GM12878 (cell line): ENCODE measurements at regions not wholly inside any gene's neighbourhood (a gene's known extent, or its start where the extent isn't known, plus 50 kb on each side); places are given as distances from the start of the nearest gene placed in this dataset.

Experiments used
- ATAC-seq: fragments of 200-7000 bp; cut with Tn5 transposase; 3 replicates; pipeline ENCODE4 v1.9.1; 2020; ENCODE audit warnings: mild to moderate bottlenecking, moderate library complexity
- BruUV-seq: library from RNA; stranded (reverse); fragments of 400-500 nt; replicated peaks from 2 replicates; lab custom pipeline; 2021; lab: Mats Ljungman, UMichigan
- CTCF ChIA-PET: fragments of 300-600 bp; sonication (Branson Sonifier 250); formaldehyde crosslinking; extraction: SDS; loops from one replicate; lab custom pipeline; 2021; ENCODE audit warnings: inconsistent platforms; lab: Yijun Ruan, JAX
- POLR2A ChIA-PET: fragments of 350-600 bp; formaldehyde crosslinking; extraction: SDS; loops from one replicate; lab custom pipeline; 2021; ENCODE audit warnings: inconsistent platforms; lab: Charles Lee
- RAD21 ChIA-PET: fragments of 300-600 bp; sonication (Branson Sonifier 250); formaldehyde crosslinking; loops from one replicate; lab custom pipeline; 2023; ENCODE audit warnings: antibody characterized with exemption; ENCODE audit not compliant: unreplicated experiment; lab: Charles Lee
- SMC1A ChIA-PET: fragments of 300-600 bp; sonication (Branson Sonifier 250); formaldehyde crosslinking; loops from one replicate; lab custom pipeline; 2023; ENCODE audit not compliant: unreplicated experiment, uncharacterized antibody; lab: Charles Lee
- DNase-seq: peaks from one replicate; pipeline ENCODE4 v3.0.0-alpha.2; 2011; ENCODE audit warnings: low read depth, low spot score
- FAIRE-seq: peaks from 3 replicates; lab custom pipeline; 2011; peaks lifted over from hg19 to GRCh38; lab: Jason Lieb, UNC
- H2AFZ ChIP-seq: 2 replicates; pipeline ENCODE4 v1.6.0; 2011; ENCODE audit warnings: low read depth, low read length, control low read depth; ENCODE audit not compliant: control insufficient read depth
- H3K27ac ChIP-seq: 2 replicates; pipeline ENCODE4 v1.5.1; 2011; ENCODE audit warnings: control low read depth; ENCODE audit not compliant: control insufficient read depth, insufficient read depth
- H3K27me3 ChIP-seq, 2 experiments: replicated peaks in 1 of 2; 2 replicates each; pipeline versions ENCODE4 v1.6.0 to v1.6.1; 2011; ENCODE audit warnings: low read length in 1 of 2; ENCODE audit not compliant: control insufficient read depth in 2 of 2, insufficient read depth in 2 of 2
- H3K36me3 ChIP-seq, 2 experiments: 2 replicates each; pipeline ENCODE4 v1.5.1; 2011; ENCODE audit warnings: low read length in 1 of 2; ENCODE audit not compliant: control insufficient read depth in 2 of 2, insufficient read depth in 2 of 2
- H3K4me1 ChIP-seq: 2 replicates; pipeline ENCODE4 v1.6.1; 2011; ENCODE audit warnings: mild to moderate bottlenecking, low read length, moderate library complexity, mixed read lengths; ENCODE audit not compliant: control insufficient read depth, insufficient read depth
- H3K4me2 ChIP-seq: 2 replicates; pipeline ENCODE4 v1.6.0; 2011; ENCODE audit warnings: control low read depth; ENCODE audit not compliant: control insufficient read depth, insufficient read depth
- H3K4me3 ChIP-seq: fragments of 200-600 bp; sonication (generic); 2 replicates; pipeline ENCODE4 v1.5.1; 2016
- H3K79me2 ChIP-seq: 2 replicates; pipeline ENCODE4 v1.6.0; 2011; ENCODE audit warnings: low read length; ENCODE audit not compliant: control insufficient read depth, insufficient read depth
- H3K9ac ChIP-seq: 2 replicates; pipeline ENCODE4 v1.8.0; 2011; ENCODE audit warnings: low read length, control low read depth, mixed read lengths; ENCODE audit not compliant: control insufficient read depth, insufficient read depth
- H3K9me3 ChIP-seq: replicated peaks from 3 replicates; pipeline ENCODE4 v1.5.1; 2011; ENCODE audit warnings: mild to moderate bottlenecking, low read length; ENCODE audit not compliant: control insufficient read depth, insufficient read depth
- H4K20me1 ChIP-seq: 2 replicates; pipeline ENCODE4 v1.6.0; 2011; ENCODE audit not compliant: control insufficient read depth, insufficient read depth
- CEBPB ChIP-seq, 2 experiments: fragments of 150-350 bp in 1 of 2; IDR thresholded peaks; 2 replicates each; pipeline ENCODE4 v1.6.1; 2012 to 2014; ENCODE audit warnings: low read depth in 2 of 2, low read length in 2 of 2, borderline replicate concordance in 1 of 2, inconsistent platforms in 1 of 2
- EGR1 ChIP-seq, 2 experiments: IDR thresholded peaks; 1 replicate in 1 of 2; 2 replicates in 1 of 2; pipeline ENCODE4 v1.6.1; 2011 to 2012; ENCODE audit warnings: low read depth in 2 of 2, low read length in 2 of 2, borderline replicate concordance in 1 of 2, mild to moderate bottlenecking in 1 of 2, moderate library complexity in 1 of 2
- EP300 ChIP-seq, 2 experiments: fragments of 150-350 bp in 1 of 2; IDR thresholded peaks; 2 replicates each; pipeline ENCODE4 v1.6.1; 2011 to 2012; ENCODE audit warnings: low read depth in 2 of 2, low read length in 2 of 2, borderline replicate concordance in 1 of 2, improper control_type of control experiment in 1 of 2, inconsistent platforms in 1 of 2; ENCODE audit not compliant: control insufficient read depth in 1 of 2
- FOXK2 ChIP-seq: fragments of 450-650 bp; IDR thresholded peaks from 2 replicates; pipeline ENCODE4 v1.6.1; 2017; ENCODE audit warnings: mild to moderate bottlenecking, moderate library complexity
- MEF2A ChIP-seq: IDR thresholded peaks from 2 replicates; pipeline ENCODE4 v1.6.1; 2011; ENCODE audit warnings: low read depth, mild to moderate bottlenecking, low read length, moderate library complexity; ENCODE audit not compliant: insufficient read depth
- MEF2B ChIP-seq: fragments of 450-650 bp; IDR thresholded peaks from 2 replicates; pipeline ENCODE4 v1.6.1; 2018; ENCODE audit warnings: mild to moderate bottlenecking, moderate library complexity; ENCODE audit not compliant: partially characterized antibody, poor library complexity, severe bottlenecking
- MYC ChIP-seq: IDR thresholded peaks from 2 replicates; pipeline ENCODE4 v1.6.1; 2011; ENCODE audit warnings: mild to moderate bottlenecking, low read length, moderate library complexity, inconsistent platforms; ENCODE audit not compliant: insufficient read depth, insufficient replicate concordance, insufficient read length, severe bottlenecking
- NFYB ChIP-seq: IDR thresholded peaks from 2 replicates; pipeline ENCODE4 v1.6.1; 2011; ENCODE audit warnings: low read depth, mild to moderate bottlenecking, low read length, improper control_type of control experiment, moderate library complexity; ENCODE audit not compliant: insufficient read depth
- SPI1 ChIP-seq: IDR thresholded peaks from 2 replicates; pipeline ENCODE4 v1.6.1; 2011; ENCODE audit warnings: low read depth, mild to moderate bottlenecking, low read length, moderate library complexity, borderline replicate concordance; ENCODE audit not compliant: insufficient read depth
- SREBF1 ChIP-seq: IDR thresholded peaks from 2 replicates; pipeline ENCODE4 v1.6.1; 2012; ENCODE audit warnings: mild to moderate bottlenecking, low read length
- SRF ChIP-seq, 2 experiments: IDR thresholded peaks; 2 replicates each; pipeline ENCODE4 v1.6.1; 2011; ENCODE audit warnings: low read depth in 2 of 2, low read length in 2 of 2, mild to moderate bottlenecking in 1 of 2, moderate library complexity in 1 of 2
- TAF1 ChIP-seq: IDR thresholded peaks from 2 replicates; pipeline ENCODE4 v1.6.1; 2011; ENCODE audit warnings: mild to moderate bottlenecking, low read depth, low read length, borderline replicate concordance
- ZBED1 ChIP-seq: IDR thresholded peaks from 2 replicates; pipeline ENCODE4 v1.6.1; 2016; ENCODE audit warnings: borderline replicate concordance
- ZNF207 ChIP-seq: fragments of 450-650 bp; IDR thresholded peaks from 2 replicates; pipeline ENCODE4 v1.6.1; 2014; ENCODE audit warnings: antibody characterized with exemption, mild to moderate bottlenecking, borderline replicate concordance
- WGBS: methylation state at CpG from one replicate; pipeline ENCODE4 v1.1.6; 2016; ENCODE audit warnings: low lambda C conversion rate; ENCODE audit not compliant: insufficient replicate concordance, insufficient coverage; ENCODE audit errors: missing lambda C conversion rate; 5-methylcytosine and 5-hydroxymethylcytosine counted together
- in situ Hi-C: fragments of 300-500 bp; cut with MboI; formaldehyde crosslinking; loops from 9 replicates; pipeline ENCODE4 v1.14.3; 2018; ENCODE audit warnings: mixed read lengths
- intact Hi-C: fragments of 100-400 bp; cut with micrococcal nuclease; formaldehyde crosslinking; loops from one replicate; pipeline ENCODE4 v1.14.2; 2022; ENCODE audit not compliant: unreplicated experiment
- TF ChIP-seq, protein P1 (sequence below): fragments of 450-650 bp; formaldehyde crosslinking; IDR thresholded peaks from 2 replicates; pipeline ENCODE4 v1.4.0; 2020; ENCODE audit warnings: mild to moderate bottlenecking, moderate library complexity
- TF ChIP-seq, protein P2 (sequence below): IDR thresholded peaks from 2 replicates; pipeline ENCODE4 v1.6.1; 2012; ENCODE audit warnings: low read depth, low read length, improper control_type of control experiment
- TF ChIP-seq, protein P3 (sequence below): IDR thresholded peaks from 2 replicates; pipeline ENCODE4 v1.6.1; 2011; ENCODE audit warnings: borderline replicate concordance, low read depth, mild to moderate bottlenecking, moderate library complexity, mixed read lengths, low read length; ENCODE audit not compliant: insufficient read depth; ENCODE audit errors: extremely low read length
- TF ChIP-seq, protein P4 (sequence below): IDR thresholded peaks from 2 replicates; pipeline ENCODE4 v1.6.1; 2012; ENCODE audit warnings: low read depth, low read length, improper control_type of control experiment

DNA sequence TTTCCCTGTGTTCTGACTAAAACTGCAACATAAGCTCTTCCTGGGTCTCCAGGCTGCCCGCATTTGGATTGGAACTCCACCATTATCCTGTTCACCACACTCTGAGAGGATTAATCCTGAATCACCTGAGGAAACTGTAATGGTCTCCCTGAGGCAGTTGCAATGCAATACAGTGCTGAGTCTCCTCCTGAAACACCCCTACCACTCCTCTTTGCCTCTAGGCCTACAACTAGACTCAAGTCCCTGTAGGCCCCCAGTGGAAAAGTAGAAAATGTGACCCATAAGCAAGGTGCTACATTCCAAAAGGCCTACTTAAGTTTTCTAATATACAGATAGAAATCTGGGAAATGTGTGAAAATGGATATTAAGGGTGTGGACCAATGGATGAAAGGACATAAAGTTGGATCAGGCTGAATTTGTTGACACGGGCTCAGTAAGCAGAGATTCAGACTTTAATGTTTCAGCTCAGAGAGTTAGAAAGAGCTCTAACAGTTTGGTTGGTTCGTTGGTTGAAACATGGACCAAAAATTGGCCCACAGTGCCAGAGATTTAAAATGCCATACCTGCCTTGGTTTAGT lies 222.3 kb upstream of the ZC3H15 start:
- BruUV-seq = no TSS peak
- H3K9ac ChIP-seq = no peak overlapping the region
- ATAC-seq = no peak
- POLR2A ChIA-PET = no interaction called here
- no peaks in the 10 kb centered on the region for H3K4me1 ChIP-seq
- no peak overlapping the region for H3K27ac ChIP-seq
- H2AFZ ChIP-seq = no peak overlapping the region
- no peaks in the 10 kb centered on the region for H3K79me2 ChIP-seq
- intact Hi-C loops (loop anchor here (2.0 kb wide), 1 partner anchor 195 kb away; no protein-coding TSS in a partner anchor), in situ Hi-C loops (no loop called here)
- H3K36me3 ChIP-seq = no peaks in the 10 kb centered on the region
- no peak overlapping the region for H3K4me2 ChIP-seq
- RAD21 ChIA-PET = no interaction called here
- SMC1A ChIA-PET = no interaction called here
- no peak for FAIRE-seq
- H4K20me1 ChIP-seq = no peaks in the 10 kb centered on the region
- WGBS = 66% methylated on average over 3 of the region's 3 CpGs
- CTCF ChIA-PET = no interaction called here
- no peaks in the 10 kb centered on the region; the same call in 2 of the 3 replicates for H3K9me3 ChIP-seq
- no peaks in the 10 kb centered on the region for H3K27me3 ChIP-seq
- no peak for DNase-seq
- no peak overlapping the region for H3K4me3 ChIP-seq
- TF ChIP-seq EP300 (IDR thresholded peaks at IDR 0.05; ENCODE audit: borderline replicate concordance in 1 of 2, control insufficient read depth in 1 of 2, low read depth in 2 of 2, low read length in 2 of 2) (no peak), ZNF207 (no peak), EGR1 (IDR thresholded peaks at IDR 0.05; ENCODE audit: borderline replicate concordance in 1 of 2, low read depth in 2 of 2, low read length in 2 of 2) (no peak), MEF2A (no peak), SRF (IDR thresholded peaks at IDR 0.05; ENCODE audit: low read depth in 2 of 2, low read length in 2 of 2) (no peak), SPI1 (no peak), TAF1 (no peak), MYC (no peak), MEF2B (no peak), FOXK2 (no peak), CEBPB (IDR thresholded peaks at IDR 0.05; ENCODE audit: borderline replicate concordance in 1 of 2, low read depth in 2 of 2, low read length in 2 of 2) (no peak), NFYB (no peak), SREBF1 (no peak), ZBED1 (no peak)
- TF ChIP-seq, protein P1, sequence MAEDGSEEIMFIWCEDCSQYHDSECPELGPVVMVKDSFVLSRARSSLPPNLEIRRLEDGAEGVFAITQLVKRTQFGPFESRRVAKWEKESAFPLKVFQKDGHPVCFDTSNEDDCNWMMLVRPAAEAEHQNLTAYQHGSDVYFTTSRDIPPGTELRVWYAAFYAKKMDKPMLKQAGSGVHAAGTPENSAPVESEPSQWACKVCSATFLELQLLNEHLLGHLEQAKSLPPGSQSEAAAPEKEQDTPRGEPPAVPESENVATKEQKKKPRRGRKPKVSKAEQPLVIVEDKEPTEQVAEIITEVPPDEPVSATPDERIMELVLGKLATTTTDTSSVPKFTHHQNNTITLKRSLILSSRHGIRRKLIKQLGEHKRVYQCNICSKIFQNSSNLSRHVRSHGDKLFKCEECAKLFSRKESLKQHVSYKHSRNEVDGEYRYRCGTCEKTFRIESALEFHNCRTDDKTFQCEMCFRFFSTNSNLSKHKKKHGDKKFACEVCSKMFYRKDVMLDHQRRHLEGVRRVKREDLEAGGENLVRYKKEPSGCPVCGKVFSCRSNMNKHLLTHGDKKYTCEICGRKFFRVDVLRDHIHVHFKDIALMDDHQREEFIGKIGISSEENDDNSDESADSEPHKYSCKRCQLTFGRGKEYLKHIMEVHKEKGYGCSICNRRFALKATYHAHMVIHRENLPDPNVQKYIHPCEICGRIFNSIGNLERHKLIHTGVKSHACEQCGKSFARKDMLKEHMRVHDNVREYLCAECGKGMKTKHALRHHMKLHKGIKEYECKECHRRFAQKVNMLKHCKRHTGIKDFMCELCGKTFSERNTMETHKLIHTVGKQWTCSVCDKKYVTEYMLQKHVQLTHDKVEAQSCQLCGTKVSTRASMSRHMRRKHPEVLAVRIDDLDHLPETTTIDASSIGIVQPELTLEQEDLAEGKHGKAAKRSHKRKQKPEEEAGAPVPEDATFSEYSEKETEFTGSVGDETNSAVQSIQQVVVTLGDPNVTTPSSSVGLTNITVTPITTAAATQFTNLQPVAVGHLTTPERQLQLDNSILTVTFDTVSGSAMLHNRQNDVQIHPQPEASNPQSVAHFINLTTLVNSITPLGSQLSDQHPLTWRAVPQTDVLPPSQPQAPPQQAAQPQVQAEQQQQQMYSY (CRISPR knock-in tag) = no peak
- TF ChIP-seq, protein P2, sequence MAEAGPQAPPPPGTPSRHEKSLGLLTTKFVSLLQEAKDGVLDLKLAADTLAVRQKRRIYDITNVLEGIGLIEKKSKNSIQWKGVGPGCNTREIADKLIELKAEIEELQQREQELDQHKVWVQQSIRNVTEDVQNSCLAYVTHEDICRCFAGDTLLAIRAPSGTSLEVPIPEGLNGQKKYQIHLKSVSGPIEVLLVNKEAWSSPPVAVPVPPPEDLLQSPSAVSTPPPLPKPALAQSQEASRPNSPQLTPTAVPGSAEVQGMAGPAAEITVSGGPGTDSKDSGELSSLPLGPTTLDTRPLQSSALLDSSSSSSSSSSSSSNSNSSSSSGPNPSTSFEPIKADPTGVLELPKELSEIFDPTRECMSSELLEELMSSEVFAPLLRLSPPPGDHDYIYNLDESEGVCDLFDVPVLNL = no peak
- TF ChIP-seq, protein P3, sequence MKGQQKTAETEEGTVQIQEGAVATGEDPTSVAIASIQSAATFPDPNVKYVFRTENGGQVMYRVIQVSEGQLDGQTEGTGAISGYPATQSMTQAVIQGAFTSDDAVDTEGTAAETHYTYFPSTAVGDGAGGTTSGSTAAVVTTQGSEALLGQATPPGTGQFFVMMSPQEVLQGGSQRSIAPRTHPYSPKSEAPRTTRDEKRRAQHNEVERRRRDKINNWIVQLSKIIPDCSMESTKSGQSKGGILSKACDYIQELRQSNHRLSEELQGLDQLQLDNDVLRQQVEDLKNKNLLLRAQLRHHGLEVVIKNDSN = no peak
- TF ChIP-seq, protein P4, sequence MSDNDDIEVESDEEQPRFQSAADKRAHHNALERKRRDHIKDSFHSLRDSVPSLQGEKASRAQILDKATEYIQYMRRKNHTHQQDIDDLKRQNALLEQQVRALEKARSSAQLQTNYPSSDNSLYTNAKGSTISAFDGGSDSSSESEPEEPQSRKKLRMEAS = no peak
